ENCODE measurements at regions not wholly inside any gene's neighbourhood (a gene's known extent, or its start where the extent isn't known, plus 50 kb on each side); places are given as distances from the start of the nearest gene placed in this dataset.

GRCh38 chr11:36874291-36874690 lies 276.3 kb upstream of the RAG2 start:
- Histone ChIP-seq H3K27ac (no peak overlapping the region), H3K4me1 (ENCODE audit: insufficient read depth) (no peaks in the 10 kb centered on the region)

GRCh38 chr11:36870361-36870760 lies 272.3 kb upstream of the RAG2 start:
- in situ Hi-C loops (cut with MboI), result no loop called here
- Histone ChIP-seq H3K27me3 (replicated peaks; ENCODE audit: insufficient read depth) (no peaks in the 10 kb centered on the region), H3K9ac (no peak overlapping the region), H3K79me2 (ENCODE audit: insufficient read depth) (no peaks in the 10 kb centered on the region), H3K9me3 (ENCODE audit: low read depth) (no peaks in the 10 kb centered on the region), H3K9me2 (ENCODE audit: insufficient read depth) (no peaks in the 10 kb centered on the region), H3K4me3 (no peak overlapping the region), H2AFZ (no peak overlapping the region), H3K36me3 (ENCODE audit: low read depth) (no peaks in the 10 kb centered on the region), H3K27ac (no peak overlapping the region), H3K4me1 (ENCODE audit: insufficient read depth) (no peaks in the 10 kb centered on the region), H3F3A (ENCODE audit: insufficient read depth) (no peaks in the 10 kb centered on the region), H3K4me2 (ENCODE audit: unreplicated experiment) (no peak overlapping the region), H4K20me1 (ENCODE audit: insufficient read depth) (no peaks in the 10 kb centered on the region)
- DNase-seq, result no peak
- WGBS, 2 experiments (ENCODE audit: low coverage in 1 of 2, low lambda C conversion rate in 2 of 2, missing lambda C conversion rate in 2 of 2), result 20 to 29% methylated on average over 3 of the region's 3 CpGs
- TF ChIP-seq EZH2 (IDR thresholded peaks at IDR 0.05; ENCODE audit: insufficient read depth, poor library complexity, severe bottlenecking) (no peak), EZH2phosphoT487 (IDR thresholded peaks at IDR 0.05; ENCODE audit: insufficient read depth, low read depth) (no peak)

More at GRCh38 chr11:36874291-36874690, 276.3 kb upstream of the RAG2 start:
- no peak overlapping the region for H3K9ac ChIP-seq
- H3K36me3 ChIP-seq (ENCODE audit: low read depth), result no peaks in the 10 kb centered on the region
- WGBS, 2 experiments (ENCODE audit: low coverage in 1 of 2, low lambda C conversion rate in 2 of 2, missing lambda C conversion rate in 2 of 2), result 25 to 26% methylated on average over 4 of the region's 4 CpGs
- H3K79me2 ChIP-seq (ENCODE audit: insufficient read depth), result no peaks in the 10 kb centered on the region
- H3K27me3 ChIP-seq (replicated peaks; ENCODE audit: insufficient read depth), result no peaks in the 10 kb centered on the region
- H3K9me2 ChIP-seq (ENCODE audit: insufficient read depth), result no peaks in the 10 kb centered on the region
- H3K4me3 ChIP-seq, result no peak overlapping the region
- H3K4me2 ChIP-seq (ENCODE audit: unreplicated experiment), result no peak overlapping the region
- H3K9me3 ChIP-seq (ENCODE audit: low read depth), result no peaks in the 10 kb centered on the region
- no peak overlapping the region for H2AFZ ChIP-seq
- no peak for TF ChIP-seq EZH2phosphoT487 (IDR thresholded peaks at IDR 0.05; ENCODE audit: insufficient read depth, low read depth)
- no peak for TF ChIP-seq EZH2 (IDR thresholded peaks at IDR 0.05; ENCODE audit: insufficient read depth, poor library complexity, severe bottlenecking)
- H4K20me1 ChIP-seq (ENCODE audit: insufficient read depth), result no peaks in the 10 kb centered on the region
- in situ Hi-C loops (cut with MboI), result no loop called here
- DNase-seq, result no peak
- no peaks in the 10 kb centered on the region for H3F3A ChIP-seq (ENCODE audit: insufficient read depth)

- WGBS, 2 experiments (ENCODE audit: low coverage in 1 of 2, low lambda C conversion rate in 2 of 2, missing lambda C conversion rate in 2 of 2), result 35 to 36% methylated on average over 5 of the region's 5 CpGs
- Histone ChIP-seq H2AFZ (no peak overlapping the region), H4K20me1 (ENCODE audit: insufficient read depth) (no peaks in the 10 kb centered on the region), H3K9me2 (ENCODE audit: insufficient read depth) (no peaks in the 10 kb centered on the region), H3K79me2 (ENCODE audit: insufficient read depth) (no peaks in the 10 kb centered on the region), H3K4me3 (no peak overlapping the region), H3K9me3 (ENCODE audit: low read depth) (no peaks in the 10 kb centered on the region), H3K4me2 (ENCODE audit: unreplicated experiment) (no peak overlapping the region), H3K27ac (no peak overlapping the region), H3K9ac (no peak overlapping the region), H3K27me3 (replicated peaks; ENCODE audit: insufficient read depth) (no peaks in the 10 kb centered on the region), H3K4me1 (ENCODE audit: insufficient read depth) (no peaks in the 10 kb centered on the region), H3F3A (ENCODE audit: insufficient read depth) (no peaks in the 10 kb centered on the region), H3K36me3 (ENCODE audit: low read depth) (no peaks in the 10 kb centered on the region)
- no peak for DNase-seq
- no peak for TF ChIP-seq EZH2 (IDR thresholded peaks at IDR 0.05; ENCODE audit: insufficient read depth, poor library complexity, severe bottlenecking)
- TF ChIP-seq EZH2phosphoT487 (IDR thresholded peaks at IDR 0.05; ENCODE audit: insufficient read depth, low read depth), result no peak
- in situ Hi-C loops (cut with MboI), result no loop called here
Measured at GRCh38 chr11:36868380-36868779, 270.3 kb upstream of the RAG2 start.

- Histone ChIP-seq H3K27ac (no peak overlapping the region), H3K9me2 (ENCODE audit: insufficient read depth) (no peaks in the 10 kb centered on the region), H3K36me3 (ENCODE audit: low read depth) (no peaks in the 10 kb centered on the region), H2AFZ (no peak overlapping the region), H3K9ac (no peak overlapping the region), H3K9me3 (ENCODE audit: low read depth) (no peaks in the 10 kb centered on the region), H3F3A (ENCODE audit: insufficient read depth) (no peaks in the 10 kb centered on the region), H3K4me2 (ENCODE audit: unreplicated experiment) (no peak overlapping the region), H3K79me2 (ENCODE audit: insufficient read depth) (no peaks in the 10 kb centered on the region), H3K4me3 (no peak overlapping the region), H4K20me1 (ENCODE audit: insufficient read depth) (no peaks in the 10 kb centered on the region), H3K27me3 (replicated peaks; ENCODE audit: insufficient read depth) (no peaks in the 10 kb centered on the region), H3K4me1 (ENCODE audit: insufficient read depth) (no peaks in the 10 kb centered on the region)
- no peak for DNase-seq
- in situ Hi-C loops (cut with MboI), result no loop called here
- TF ChIP-seq EZH2phosphoT487 (IDR thresholded peaks at IDR 0.05; ENCODE audit: insufficient read depth, low read depth), result no peak
- no peak for TF ChIP-seq EZH2 (IDR thresholded peaks at IDR 0.05; ENCODE audit: insufficient read depth, poor library complexity, severe bottlenecking)
- WGBS, 2 experiments (ENCODE audit: low coverage in 1 of 2, low lambda C conversion rate in 2 of 2, missing lambda C conversion rate in 2 of 2), result 3 to 6% methylated on average over 1 of the region's 1 CpG
Measured at GRCh38 chr11:36865846-36866245, 267.8 kb upstream of the RAG2 start.

- no peak for TF ChIP-seq EZH2 (IDR thresholded peaks at IDR 0.05; ENCODE audit: insufficient read depth, poor library complexity, severe bottlenecking)
- no peak for TF ChIP-seq EZH2phosphoT487 (IDR thresholded peaks at IDR 0.05; ENCODE audit: insufficient read depth, low read depth)
- H3K79me2 ChIP-seq (ENCODE audit: insufficient read depth), result no peaks in the 10 kb centered on the region
- no peaks in the 10 kb centered on the region for H3K9me2 ChIP-seq (ENCODE audit: insufficient read depth)
- no peak overlapping the region for H3K9ac ChIP-seq
- no peak overlapping the region for H3K27ac ChIP-seq
- H3K4me1 ChIP-seq (ENCODE audit: insufficient read depth), result no peaks in the 10 kb centered on the region
- H4K20me1 ChIP-seq (ENCODE audit: insufficient read depth), result no peaks in the 10 kb centered on the region
- no peaks in the 10 kb centered on the region for H3K36me3 ChIP-seq (ENCODE audit: low read depth)
- H3K4me2 ChIP-seq (ENCODE audit: unreplicated experiment), result no peak overlapping the region
- 11% methylated on average over 4 of the region's 4 CpGs for WGBS, 2 experiments (ENCODE audit: low coverage in 1 of 2, low lambda C conversion rate in 2 of 2, missing lambda C conversion rate in 2 of 2)
- H3F3A ChIP-seq (ENCODE audit: insufficient read depth), result no peaks in the 10 kb centered on the region
- no peak overlapping the region for H2AFZ ChIP-seq
- in situ Hi-C loops (cut with MboI), result no loop called here
- H3K4me3 ChIP-seq, result no peak overlapping the region
- no peaks in the 10 kb centered on the region for H3K27me3 ChIP-seq (replicated peaks; ENCODE audit: insufficient read depth)
- no peak for DNase-seq
- H3K9me3 ChIP-seq (ENCODE audit: low read depth), result no peaks in the 10 kb centered on the region
Measured at GRCh38 chr11:36854875-36855274, 256.8 kb upstream of the RAG2 start.

Data from GM23248 (cell line).